ENCODE measurements at regions not wholly inside any gene's neighbourhood (a gene's known extent, or its start where the extent isn't known, plus 50 kb on each side); places are given as distances from the start of the nearest gene placed in this dataset.

DNA sequence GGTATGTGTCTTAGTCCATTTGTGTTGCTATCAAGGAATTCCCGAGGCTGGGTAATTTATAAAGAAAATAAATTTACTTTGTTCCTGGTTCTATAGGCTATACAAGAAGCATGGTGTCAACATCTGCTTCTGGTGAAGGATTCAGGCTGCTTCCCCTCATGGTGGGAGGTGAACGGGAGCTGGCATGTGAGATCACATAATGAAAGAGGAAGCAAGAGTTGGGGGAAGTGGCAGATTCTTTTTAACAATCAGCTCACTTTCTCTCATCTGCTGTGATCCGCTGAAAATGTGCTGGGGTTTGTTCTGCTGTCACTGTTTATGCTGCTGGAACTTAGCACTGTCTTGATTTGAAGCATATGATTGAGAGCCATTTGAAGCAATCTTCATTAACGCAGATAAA lies 730.0 kb upstream of the SORCS1 start:
- WGBS = 34% methylated on average over 4 of the region's 4 CpGs
- H3K27ac ChIP-seq (ENCODE audit: low read depth in 1 of 2, low read length in 1 of 2) = no peak overlapping the region

DNA sequence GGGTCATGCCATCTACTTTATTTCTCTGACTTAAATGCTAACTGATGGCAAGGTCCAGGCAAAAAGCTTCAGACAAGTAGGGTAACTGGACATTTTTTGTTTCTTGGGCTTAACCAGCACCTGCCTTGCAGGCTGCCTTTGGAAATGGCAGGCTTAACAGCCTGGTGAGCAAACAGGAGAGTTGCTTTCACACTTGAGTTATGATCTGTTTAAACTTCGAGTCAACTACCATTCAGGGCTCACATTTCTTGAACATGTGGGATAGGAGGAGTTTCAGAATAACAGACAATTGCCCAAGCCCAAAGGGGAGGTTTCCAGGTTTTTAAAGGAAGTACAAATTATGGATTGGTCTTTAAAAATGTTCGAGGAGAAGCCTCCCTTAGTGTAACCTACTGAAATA lies 724.6 kb upstream of the SORCS1 start:
- Histone ChIP-seq H3K36me3 (ENCODE audit: control insufficient read depth in 2 of 2, insufficient read depth in 2 of 2, low read length in 1 of 2) (no peaks in the 10 kb centered on the region), H3K27me3 (ENCODE audit: control insufficient read depth in 2 of 2, insufficient read depth in 1 of 2, low read length in 1 of 2) (no peaks in the 10 kb centered on the region), H3K4me3 (ENCODE audit: low read length in 2 of 2) (no peak overlapping the region), H3K4me1 (ENCODE audit: control insufficient read depth in 2 of 2, insufficient read depth in 2 of 2, low read length in 2 of 2) (no peaks in the 10 kb centered on the region), H3K9me3 (ENCODE audit: control insufficient read depth in 2 of 2, insufficient read depth in 1 of 2, low read length in 1 of 2) (no peaks in the 10 kb centered on the region), H3K27ac (ENCODE audit: low read depth in 1 of 2, low read length in 1 of 2) (no peak overlapping the region)
- DNase-seq (ENCODE audit: low read depth in 6 of 9, low spot score in 9 of 9) = no peak
- 74% methylated on average over 2 of the region's 2 CpGs for WGBS

More for the DNA sequence above, 730.0 kb upstream of the SORCS1 start:
- Histone ChIP-seq H3K4me3 (ENCODE audit: low read length in 2 of 2) (no peak overlapping the region), H3K36me3 (ENCODE audit: control insufficient read depth in 2 of 2, insufficient read depth in 2 of 2, low read length in 1 of 2) (no peaks in the 10 kb centered on the region), H3K9me3 (ENCODE audit: control insufficient read depth in 2 of 2, insufficient read depth in 1 of 2, low read length in 1 of 2) (no peaks in the 10 kb centered on the region), H3K4me1 (ENCODE audit: control insufficient read depth in 2 of 2, insufficient read depth in 2 of 2, low read length in 2 of 2) (no peaks in the 10 kb centered on the region), H3K27me3 (ENCODE audit: control insufficient read depth in 2 of 2, insufficient read depth in 1 of 2, low read length in 1 of 2) (no peaks in the 10 kb centered on the region)
- DNase-seq (ENCODE audit: low read depth in 6 of 9, low spot score in 9 of 9) = no peak

GRCh38 chr10:107880185-107880584 lies 715.7 kb upstream of the SORCS1 start:
- H3K4me1 ChIP-seq (ENCODE audit: control insufficient read depth in 2 of 2, insufficient read depth in 2 of 2, low read length in 2 of 2) = no peaks in the 10 kb centered on the region
- WGBS = 87% methylated on average over 2 of the region's 2 CpGs

DNA sequence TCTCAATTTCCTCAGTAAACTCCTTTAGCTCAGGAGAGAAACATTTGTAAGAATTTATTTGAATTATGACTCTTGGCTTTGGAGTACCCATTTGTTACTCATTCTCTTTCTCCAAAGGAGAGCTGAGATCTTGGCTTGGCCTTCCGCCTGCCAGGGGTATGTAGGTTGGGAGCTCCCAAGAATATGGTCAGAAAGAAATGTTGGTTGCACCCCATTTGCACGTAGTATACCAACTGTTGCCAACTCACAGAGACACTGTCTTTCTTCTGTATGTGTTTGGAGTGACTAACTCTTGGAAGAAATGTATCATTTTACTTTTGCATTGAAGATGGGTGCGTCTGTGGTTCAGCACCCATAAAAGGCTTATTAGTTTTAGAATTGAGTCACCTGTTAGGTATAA lies 708.5 kb upstream of the SORCS1 start:
- H3K4me3 ChIP-seq (ENCODE audit: low read length in 2 of 2) = no peak overlapping the region
- no peaks in the 10 kb centered on the region for H3K4me1 ChIP-seq (ENCODE audit: control insufficient read depth in 2 of 2, insufficient read depth in 2 of 2, low read length in 2 of 2)
- H3K9me3 ChIP-seq (ENCODE audit: control insufficient read depth in 2 of 2, insufficient read depth in 1 of 2, low read length in 1 of 2) = peaks cover 0 to 4% of the 10 kb centered on the region in 2 donors
- H3K36me3 ChIP-seq (ENCODE audit: control insufficient read depth in 2 of 2, insufficient read depth in 2 of 2, low read length in 1 of 2) = no peaks in the 10 kb centered on the region
- no peak for DNase-seq (ENCODE audit: low read depth in 6 of 9, low spot score in 9 of 9)
- 96% methylated on average over 3 of the region's 3 CpGs for WGBS
- H3K27me3 ChIP-seq (ENCODE audit: control insufficient read depth in 2 of 2, insufficient read depth in 1 of 2, low read length in 1 of 2) = no peaks in the 10 kb centered on the region
- H3K27ac ChIP-seq (ENCODE audit: low read depth in 1 of 2, low read length in 1 of 2) = no peak overlapping the region

More at GRCh38 chr10:107880185-107880584, 715.7 kb upstream of the SORCS1 start:
- Histone ChIP-seq H3K36me3 (ENCODE audit: control insufficient read depth in 2 of 2, insufficient read depth in 2 of 2, low read length in 1 of 2) (no peaks in the 10 kb centered on the region), H3K4me3 (ENCODE audit: low read length in 2 of 2) (no peak overlapping the region), H3K9me3 (ENCODE audit: control insufficient read depth in 2 of 2, insufficient read depth in 1 of 2, low read length in 1 of 2) (peaks cover 0 to 7% of the 10 kb centered on the region in 2 donors), H3K27me3 (ENCODE audit: control insufficient read depth in 2 of 2, insufficient read depth in 1 of 2, low read length in 1 of 2) (no peaks in the 10 kb centered on the region), H3K27ac (ENCODE audit: low read depth in 1 of 2, low read length in 1 of 2) (no peak overlapping the region)
- DNase-seq (ENCODE audit: low read depth in 6 of 9, low spot score in 9 of 9) = no peak

GRCh38 chr10:107865691-107866090 lies 701.2 kb upstream of the SORCS1 start:
- Histone ChIP-seq H3K4me3 (ENCODE audit: low read length in 2 of 2) (no peak overlapping the region), H3K9me3 (ENCODE audit: control insufficient read depth in 2 of 2, insufficient read depth in 1 of 2, low read length in 1 of 2) (no peaks in the 10 kb centered on the region), H3K27me3 (ENCODE audit: control insufficient read depth in 2 of 2, insufficient read depth in 1 of 2, low read length in 1 of 2) (no peaks in the 10 kb centered on the region), H3K4me1 (ENCODE audit: control insufficient read depth in 2 of 2, insufficient read depth in 2 of 2, low read length in 2 of 2) (no peaks in the 10 kb centered on the region), H3K36me3 (ENCODE audit: control insufficient read depth in 2 of 2, insufficient read depth in 2 of 2, low read length in 1 of 2) (no peaks in the 10 kb centered on the region), H3K27ac (ENCODE audit: low read depth in 1 of 2, low read length in 1 of 2) (no peak overlapping the region)
- DNase-seq (ENCODE audit: low read depth in 6 of 9, low spot score in 9 of 9) = no peak
- 76% methylated on average over 6 of the region's 6 CpGs for WGBS

DNA sequence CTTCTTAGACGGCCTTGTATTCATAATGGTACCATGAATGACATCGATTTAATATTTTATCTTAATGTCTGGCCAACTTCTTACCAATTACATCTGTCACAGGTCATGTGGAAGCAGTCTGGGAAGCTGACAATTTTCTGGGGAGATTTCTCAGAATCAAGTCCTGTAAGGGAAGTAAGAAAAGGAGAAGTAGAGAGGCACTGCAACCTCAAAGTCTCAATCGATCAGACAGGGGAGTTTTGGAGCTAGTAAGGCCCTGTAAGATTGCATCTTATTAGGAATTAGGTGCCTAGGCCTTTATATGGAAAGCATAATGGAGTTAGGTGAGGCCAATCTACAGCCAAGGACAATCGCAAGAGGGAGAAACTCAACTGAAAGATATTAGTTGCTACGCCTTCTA lies 694.6 kb upstream of the SORCS1 start:
- Histone ChIP-seq H3K9me3 (ENCODE audit: control insufficient read depth in 2 of 2, insufficient read depth in 1 of 2, low read length in 1 of 2) (no peaks in the 10 kb centered on the region), H3K27me3 (ENCODE audit: control insufficient read depth in 2 of 2, insufficient read depth in 1 of 2, low read length in 1 of 2) (no peaks in the 10 kb centered on the region), H3K27ac (ENCODE audit: low read depth in 1 of 2, low read length in 1 of 2) (no peak overlapping the region), H3K4me3 (ENCODE audit: low read length in 2 of 2) (no peak overlapping the region), H3K36me3 (ENCODE audit: control insufficient read depth in 2 of 2, insufficient read depth in 2 of 2, low read length in 1 of 2) (no peaks in the 10 kb centered on the region), H3K4me1 (ENCODE audit: control insufficient read depth in 2 of 2, insufficient read depth in 2 of 2, low read length in 2 of 2) (no peaks in the 10 kb centered on the region)
- WGBS = 63% methylated on average over 5 of the region's 5 CpGs
- no peak for DNase-seq (ENCODE audit: low read depth in 6 of 9, low spot score in 9 of 9)

DNA sequence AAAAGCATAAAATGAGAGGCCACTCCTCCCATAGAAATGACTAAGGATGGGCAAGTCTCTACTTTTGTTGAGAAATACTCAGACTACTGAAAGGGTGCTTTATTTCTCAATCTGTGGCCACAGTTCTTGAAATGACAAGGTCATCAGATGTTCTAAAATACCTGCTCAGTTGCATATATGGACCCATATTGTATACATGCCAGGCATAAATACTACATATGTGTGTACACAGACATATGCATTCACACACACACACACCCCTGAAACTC lies 691.5 kb upstream of the SORCS1 start:
- Histone ChIP-seq H3K4me1 (ENCODE audit: control insufficient read depth in 2 of 2, insufficient read depth in 2 of 2, low read length in 2 of 2) (no peaks in the 10 kb centered on the region), H3K27me3 (ENCODE audit: control insufficient read depth in 2 of 2, insufficient read depth in 1 of 2, low read length in 1 of 2) (no peaks in the 10 kb centered on the region), H3K27ac (ENCODE audit: low read depth in 1 of 2, low read length in 1 of 2) (no peak overlapping the region), H3K4me3 (ENCODE audit: low read length in 2 of 2) (no peak overlapping the region), H3K36me3 (ENCODE audit: control insufficient read depth in 2 of 2, insufficient read depth in 2 of 2, low read length in 1 of 2) (no peaks in the 10 kb centered on the region), H3K9me3 (ENCODE audit: control insufficient read depth in 2 of 2, insufficient read depth in 1 of 2, low read length in 1 of 2) (no peaks in the 10 kb centered on the region)
- no peak for DNase-seq (ENCODE audit: low read depth in 6 of 9, low spot score in 9 of 9)

DNA sequence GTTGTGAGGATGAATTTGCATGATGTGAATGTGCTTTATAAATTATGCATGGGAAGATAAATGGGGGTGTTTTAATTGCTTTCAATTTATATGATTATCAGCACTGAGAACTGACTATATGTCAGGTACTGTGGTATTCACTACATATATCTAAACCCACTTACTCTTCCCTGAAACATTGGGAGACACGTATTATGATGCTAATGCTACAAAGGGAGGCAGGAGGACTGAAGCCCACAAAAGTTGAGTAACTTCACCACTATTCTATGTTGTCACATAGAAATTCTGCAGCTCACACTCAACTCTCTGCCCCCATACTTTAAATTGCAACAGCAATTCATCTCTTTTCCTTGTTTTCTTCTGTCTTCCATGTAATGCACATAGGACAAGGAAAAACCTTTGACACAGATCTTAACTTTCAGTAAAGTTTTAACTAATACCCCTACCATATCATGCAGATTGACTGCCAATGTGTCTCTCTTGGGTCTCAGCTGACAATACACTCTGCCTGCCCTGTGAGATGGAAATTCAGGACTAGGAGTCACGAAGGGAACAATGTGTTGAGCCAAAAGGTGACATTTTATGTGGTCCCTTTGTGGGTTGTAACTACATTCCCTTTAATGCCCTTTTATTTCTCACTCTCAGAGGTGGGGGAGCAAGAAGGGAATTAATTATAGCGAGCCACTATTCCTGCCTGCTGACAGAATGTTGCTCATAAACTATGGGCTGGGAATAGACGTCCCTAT lies 691.0 kb upstream of the SORCS1 start:
- 87% methylated on average over 4 of the region's 4 CpGs for WGBS
- Histone ChIP-seq H3K9me3 (ENCODE audit: control insufficient read depth in 2 of 2, insufficient read depth in 1 of 2, low read length in 1 of 2) (no peaks in the 10 kb centered on the region), H3K36me3 (ENCODE audit: control insufficient read depth in 2 of 2, insufficient read depth in 2 of 2, low read length in 1 of 2) (no peaks in the 10 kb centered on the region), H3K4me3 (ENCODE audit: low read length in 2 of 2) (no peak overlapping the region), H3K27me3 (ENCODE audit: control insufficient read depth in 2 of 2, insufficient read depth in 1 of 2, low read length in 1 of 2) (no peaks in the 10 kb centered on the region), H3K27ac (ENCODE audit: low read depth in 1 of 2, low read length in 1 of 2) (no peak overlapping the region), H3K4me1 (ENCODE audit: control insufficient read depth in 2 of 2, insufficient read depth in 2 of 2, low read length in 2 of 2) (no peaks in the 10 kb centered on the region)
- no peak for DNase-seq (ENCODE audit: low read depth in 6 of 9, low spot score in 9 of 9)

DNA sequence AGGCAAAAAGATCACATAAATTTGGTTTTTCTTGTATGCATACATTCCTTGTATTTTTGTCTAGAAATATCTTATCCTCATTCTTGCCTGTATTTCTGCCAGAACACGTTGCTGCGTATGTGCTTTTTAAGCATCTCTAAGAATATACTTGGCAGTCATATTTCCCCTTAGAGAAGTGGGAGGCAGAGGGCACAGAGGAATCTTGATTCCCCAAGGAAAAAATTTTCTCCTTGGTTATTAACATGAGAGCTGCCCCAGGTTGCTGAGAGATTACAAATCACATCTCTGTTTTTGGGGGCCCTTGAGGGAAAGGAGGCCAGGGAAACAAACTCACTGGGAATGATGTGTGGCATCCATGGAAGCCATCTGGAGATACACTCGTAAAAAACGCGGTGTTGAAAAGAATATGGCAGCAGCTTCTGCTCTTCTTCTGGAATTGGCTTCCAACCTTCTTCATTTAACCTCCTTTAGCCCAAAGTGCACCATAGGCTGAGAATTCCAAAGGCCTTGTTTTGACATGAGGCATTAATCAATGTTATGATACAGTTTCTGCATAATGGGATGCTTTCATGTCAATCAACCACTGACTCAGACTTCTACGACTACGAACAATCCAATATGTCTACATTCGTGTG lies 684.3 kb upstream of the SORCS1 start:
- 88% methylated on average over 8 of the region's 8 CpGs for WGBS
- no peak for DNase-seq (ENCODE audit: low read depth in 6 of 9, low spot score in 9 of 9)
- Histone ChIP-seq H3K27me3 (ENCODE audit: control insufficient read depth in 2 of 2, insufficient read depth in 1 of 2, low read length in 1 of 2) (no peaks in the 10 kb centered on the region), H3K4me1 (ENCODE audit: control insufficient read depth in 2 of 2, insufficient read depth in 2 of 2, low read length in 2 of 2) (no peaks in the 10 kb centered on the region), H3K36me3 (ENCODE audit: control insufficient read depth in 2 of 2, insufficient read depth in 2 of 2, low read length in 1 of 2) (no peaks in the 10 kb centered on the region), H3K27ac (ENCODE audit: low read depth in 1 of 2, low read length in 1 of 2) (no peak overlapping the region), H3K9me3 (ENCODE audit: control insufficient read depth in 2 of 2, insufficient read depth in 1 of 2, low read length in 1 of 2) (no peaks in the 10 kb centered on the region), H3K4me3 (ENCODE audit: low read length in 2 of 2) (no peak overlapping the region)
